ENCODE measurements at regions not wholly inside any gene's neighbourhood (a gene's known extent, or its start where the extent isn't known, plus 50 kb on each side); places are given as distances from the start of the nearest gene placed in this dataset.
"Not testable (repeated sequence)": the region's sequence is repeated elsewhere in the genome, so short reads cannot be mapped to it uniquely, and the experiment has no call there.

DNA sequence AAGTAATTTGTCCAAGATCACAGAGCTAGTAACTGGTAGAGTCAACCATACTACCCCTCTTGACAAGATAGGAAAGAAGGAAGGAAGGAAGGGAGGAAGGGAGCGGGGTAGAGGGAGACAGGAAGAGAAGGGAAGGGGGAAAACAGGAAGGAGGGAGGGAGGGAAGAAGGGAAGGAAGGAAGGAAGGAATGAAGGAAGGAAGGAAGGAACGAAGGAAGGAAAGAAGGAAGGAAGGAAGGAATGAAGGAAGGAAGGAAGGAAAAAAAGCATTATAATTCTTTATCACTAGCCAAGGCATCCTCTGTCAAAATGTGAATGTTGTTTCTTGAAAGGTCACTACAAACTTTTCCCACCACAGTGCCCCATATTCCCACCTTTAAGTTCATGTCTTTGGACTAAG lies 223.6 kb downstream of the SHQ1 start:
- no peak for FAIRE-seq

- FAIRE-seq = no peak
Measured at GRCh38 chr3:72618739-72619138, 229.5 kb downstream of the SHQ1 start.

GRCh38 chr3:72617424-72618024 lies 230.7 kb downstream of the SHQ1 start:
- no peak for FAIRE-seq

- FAIRE-seq = no peak
Measured at GRCh38 chr3:72615776-72616175, 232.5 kb downstream of the SHQ1 start.

DNA sequence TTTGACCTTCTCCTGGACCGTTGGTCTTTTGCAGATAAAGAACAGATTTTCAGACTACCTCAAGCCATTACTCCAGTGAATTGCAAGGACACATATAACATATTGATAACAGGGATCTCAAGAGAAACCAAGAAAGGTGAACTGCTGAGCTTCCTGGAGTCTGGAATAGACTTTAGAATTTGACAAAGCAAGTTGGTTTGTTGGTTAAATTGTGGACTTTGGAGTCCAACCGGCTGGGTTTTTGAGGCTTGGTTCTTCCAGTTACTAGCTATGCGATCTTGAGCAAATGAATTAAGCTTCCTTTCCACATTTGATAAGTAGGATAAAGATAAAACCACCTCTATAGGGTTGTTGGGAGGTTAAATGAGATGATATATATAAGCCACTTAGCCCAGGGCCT lies 233.1 kb downstream of the SHQ1 start:
- no peak for FAIRE-seq

GRCh38 chr3:72614394-72615074 lies 233.7 kb downstream of the SHQ1 start:
- no peak for FAIRE-seq

GRCh38 chr3:72613871-72614270 lies 234.4 kb downstream of the SHQ1 start:
- FAIRE-seq = no peak

GRCh38 chr3:72609114-72609513 lies 239.1 kb downstream of the SHQ1 start:
- not testable (repeated sequence) for FAIRE-seq

- FAIRE-seq = no peak
Measured at GRCh38 chr3:72606005-72606800, 242.0 kb downstream of the SHQ1 start.

DNA sequence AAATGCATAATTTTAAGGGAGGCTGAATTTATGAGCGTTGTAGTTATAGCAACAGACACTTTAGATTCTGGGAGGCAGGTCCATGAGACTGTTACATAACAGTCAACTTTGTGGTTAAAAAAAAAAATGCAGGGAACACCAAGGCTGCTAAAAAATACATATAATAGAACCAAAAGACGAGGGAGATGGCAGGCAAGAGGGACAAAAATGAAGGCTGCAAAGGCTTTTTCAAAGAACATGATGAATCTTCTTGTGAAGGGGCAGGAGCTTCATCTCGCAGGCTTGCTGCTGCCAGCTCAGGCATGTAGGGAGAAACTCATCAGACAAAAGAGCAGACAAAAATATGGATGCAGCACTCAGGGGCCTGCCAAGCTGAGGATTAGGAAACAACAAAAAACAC lies 243.9 kb downstream of the SHQ1 start:
- FAIRE-seq = no peak

GRCh38 chr3:72601983-72602750 lies 246.1 kb downstream of the SHQ1 start:
- no peak for FAIRE-seq

DNA sequence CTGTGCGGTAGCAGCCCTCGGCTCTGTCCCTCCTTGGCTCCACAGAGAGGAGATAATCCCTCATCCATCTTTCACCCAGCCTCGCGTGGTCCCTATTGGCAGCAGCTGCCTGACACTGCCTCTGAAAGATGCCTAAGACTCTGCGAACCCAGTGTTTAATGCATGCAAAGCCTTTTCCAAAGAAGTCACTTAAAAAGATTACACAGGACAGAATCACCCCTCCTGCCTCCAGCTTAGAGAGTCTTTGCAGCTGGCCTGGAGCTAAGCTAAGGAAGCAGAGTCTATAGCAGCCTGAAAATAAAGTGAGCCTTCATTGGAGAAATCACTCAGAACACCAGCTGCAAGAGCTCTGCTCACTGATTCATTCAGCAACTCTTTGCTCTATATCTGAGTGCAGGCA lies 247.2 kb downstream of the SHQ1 start:
- FAIRE-seq = no peak

- no peak for FAIRE-seq
Measured at GRCh38 chr3:72597756-72598195, 250.5 kb downstream of the SHQ1 start.

DNA sequence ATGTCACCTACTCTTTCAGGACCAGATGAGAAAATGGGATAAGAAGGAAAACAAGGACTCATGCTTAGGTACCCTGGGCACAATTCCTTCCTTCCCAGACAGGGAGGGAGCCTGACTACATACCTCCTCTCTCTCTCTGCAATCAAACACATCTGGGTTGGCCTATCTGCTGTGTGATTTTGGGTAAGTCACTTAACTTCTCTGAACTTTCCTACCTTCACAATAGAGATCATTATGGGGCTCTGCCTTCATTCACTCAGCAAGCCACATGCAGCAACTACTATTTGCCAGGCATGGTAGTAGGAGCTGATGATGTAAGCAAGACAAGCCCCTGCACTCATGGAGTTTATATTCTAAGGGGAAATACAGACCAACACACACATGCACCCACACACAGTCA lies 251.2 kb downstream of the SHQ1 start:
- FAIRE-seq = no peak

GRCh38 chr3:72595927-72596610 lies 252.2 kb downstream of the SHQ1 start:
- no peak for FAIRE-seq

DNA sequence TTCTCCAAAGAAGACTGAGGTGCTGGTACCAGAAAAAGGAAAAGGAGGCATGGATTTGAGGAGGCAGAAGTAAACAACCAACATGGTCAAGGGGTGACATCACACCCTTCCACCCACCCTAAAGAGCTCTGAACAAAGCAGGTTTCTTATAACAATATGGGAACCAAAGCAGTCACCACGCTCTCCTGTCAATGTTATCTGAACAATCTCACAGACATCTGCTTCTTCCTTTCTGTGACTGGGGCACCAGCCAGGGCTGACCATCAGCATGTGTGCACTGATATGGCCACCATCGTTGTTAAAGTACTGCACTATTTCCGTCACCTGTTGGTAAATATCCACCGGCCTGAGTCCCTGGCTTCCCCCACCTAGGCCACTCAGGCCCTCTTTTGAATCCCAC lies 252.9 kb downstream of the SHQ1 start:
- FAIRE-seq = no peak

GRCh38 chr3:72594615-72595215 lies 253.5 kb downstream of the SHQ1 start:
- no peak for FAIRE-seq

- FAIRE-seq = no peak
Measured at GRCh38 chr3:72593881-72594397, 254.3 kb downstream of the SHQ1 start.

DNA sequence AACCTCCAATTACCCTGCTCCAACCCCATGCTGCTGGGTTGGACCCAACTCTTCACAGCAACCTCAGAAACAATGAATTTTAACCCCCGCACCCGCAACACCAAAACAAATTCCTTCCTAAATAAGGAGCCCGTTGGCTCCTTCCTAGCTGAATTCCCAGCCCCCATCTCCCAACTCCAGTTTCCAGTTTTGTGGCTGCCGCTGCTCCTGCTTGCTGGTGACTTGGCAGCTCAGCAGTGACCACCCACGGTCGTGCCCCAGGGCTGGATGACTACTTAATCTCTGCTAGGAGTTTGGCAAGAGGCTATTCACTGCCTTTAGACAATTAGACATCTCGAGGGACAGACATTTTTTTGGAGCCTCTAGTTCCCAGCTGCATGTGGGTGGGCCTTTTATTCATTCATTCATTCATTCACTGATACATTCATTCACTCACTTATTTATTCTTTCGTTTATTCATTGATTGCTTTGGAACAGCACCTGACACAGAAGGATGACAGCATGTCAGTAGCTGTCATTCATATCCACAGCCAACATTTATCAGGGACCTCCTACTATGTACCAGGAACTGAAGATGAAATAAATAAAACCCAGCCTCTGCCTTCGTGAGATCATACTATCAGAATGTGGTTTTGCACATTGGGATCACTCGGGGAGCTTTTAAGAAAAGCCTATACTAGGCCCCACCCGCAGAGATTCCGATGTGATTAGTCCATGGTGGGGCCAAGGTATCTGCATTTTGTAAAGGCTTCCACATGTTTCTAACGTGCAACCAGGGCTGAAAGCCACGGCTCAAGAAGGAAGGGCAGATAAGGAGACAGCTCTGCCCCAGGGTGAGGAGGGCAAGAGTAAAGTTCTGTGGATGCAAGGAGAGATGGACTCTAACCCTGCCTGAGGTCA lies 256.5 kb downstream of the SHQ1 start:
- FAIRE-seq = no peak

DNA sequence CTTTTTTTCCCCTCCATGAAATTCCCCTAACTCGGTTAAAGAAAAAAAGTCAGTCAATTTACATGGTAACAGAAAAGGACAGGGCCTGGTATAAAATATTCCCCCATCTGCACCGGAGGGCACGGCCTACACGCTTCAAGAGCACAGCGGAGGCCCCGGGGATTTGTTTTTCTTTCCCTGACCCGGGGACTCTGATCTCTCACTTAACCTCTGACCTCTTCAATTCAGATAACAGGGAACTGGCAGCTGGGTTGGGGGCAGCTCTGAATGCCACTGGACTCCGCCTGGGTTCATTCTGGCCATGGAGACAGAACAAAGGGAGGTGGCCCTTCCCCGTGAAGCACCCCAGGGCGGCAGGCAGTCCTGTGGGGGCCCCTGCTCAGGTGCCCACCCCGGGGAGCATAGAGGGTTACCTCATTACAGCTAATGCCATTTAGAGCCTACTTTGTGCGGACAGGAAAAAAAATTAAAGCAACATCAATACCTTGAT lies 257.5 kb downstream of the SHQ1 start:
- no peak for FAIRE-seq

DNA sequence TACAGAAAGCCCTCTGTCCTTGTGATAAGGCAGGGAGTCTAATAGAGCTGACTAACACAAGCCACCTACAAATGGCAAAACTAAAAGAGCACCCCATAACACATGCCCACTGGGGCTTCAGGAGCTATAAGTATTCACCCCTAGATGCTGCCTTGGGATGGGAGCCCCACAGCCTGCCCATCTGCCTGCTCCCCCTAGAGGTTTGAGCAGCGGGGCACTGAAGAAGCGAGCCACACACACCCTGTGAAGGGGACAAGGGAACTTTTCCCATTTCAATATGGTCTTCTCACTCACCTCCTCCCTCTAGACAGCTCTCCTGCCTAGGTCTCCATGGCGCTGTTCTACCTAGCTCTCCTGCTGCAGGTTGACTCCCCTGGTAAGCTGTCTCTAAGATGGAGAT lies 261.0 kb downstream of the SHQ1 start:
- FAIRE-seq = no peak
